Mesothelial cell of epicardium (in vitro differentiated cells): ENCODE measurements at regions not wholly inside any gene's neighbourhood (a gene's known extent, or its start where the extent isn't known, plus 50 kb on each side); places are given as distances from the start of the nearest gene placed in this dataset.

ENCODE experiments used
- DNase-seq, 2 experiments: peaks; one replicate each; pipeline ENCODE4 v3.0.0; 2021; ENCODE audit warnings: low spot score in 2 of 2; ENCODE audit not compliant: unreplicated experiment in 2 of 2
- H3K27ac Mint-ChIP-seq: 2 replicates; pipeline ENCODE4 v1.8.0; 2021; ENCODE audit warnings: mixed read lengths
- H3K27me3 Mint-ChIP-seq: 2 replicates; pipeline ENCODE4 v1.8.0; 2021; ENCODE audit warnings: low read depth, mixed read lengths
- H3K36me3 Mint-ChIP-seq: 2 replicates; pipeline ENCODE4 v1.8.0; 2021; ENCODE audit warnings: mixed read lengths
- H3K4me1 Mint-ChIP-seq: 2 replicates; pipeline ENCODE4 v1.8.0; 2021; ENCODE audit warnings: mixed read lengths
- H3K4me3 Mint-ChIP-seq: 2 replicates; pipeline ENCODE4 v1.8.0; 2021; ENCODE audit warnings: mild to moderate bottlenecking, moderate library complexity, mixed read lengths
- H3K9me3 Mint-ChIP-seq: 2 replicates; pipeline ENCODE4 v1.8.0; 2021; ENCODE audit warnings: mixed read lengths
- CTCF ChIP-seq: fragments of 200-600 bp; sonication (generic); IDR thresholded peaks from one replicate; pipeline ENCODE4 v1.5.0; 2021; ENCODE audit warnings: antibody characterized with exemption; ENCODE audit not compliant: unreplicated experiment

GRCh38 chr17:68777856-68778694 lies 176.9 kb upstream of the FAM20A start:
- TF ChIP-seq CTCF, result no peak
- Mint-ChIP-seq H3K27me3 (peaks cover 11% of the 10 kb centered on the region), H3K9me3 (peaks cover 14% of the 10 kb centered on the region), H3K27ac (no peak overlapping the region), H3K36me3 (no peaks in the 10 kb centered on the region), H3K4me3 (no peak overlapping the region), H3K4me1 (peaks cover 13% of the 10 kb centered on the region)
- DNase-seq, result no peak

- Mint-ChIP-seq H3K27me3 (peaks cover 11% of the 10 kb centered on the region), H3K4me1 (peaks cover 13% of the 10 kb centered on the region), H3K36me3 (no peaks in the 10 kb centered on the region), H3K27ac (no peak overlapping the region), H3K4me3 (no peak overlapping the region), H3K9me3 (peaks cover 7% of the 10 kb centered on the region)
- peak; percentile 71 for TF ChIP-seq CTCF
- DNase-seq, result peak in 1 of 2 experiments; percentile 48
These were observed 176.2 kb upstream of the FAM20A start for GRCh38 chr17:68777243-68777855.

- H3K4me1 Mint-ChIP-seq, result peaks cover 13% of the 10 kb centered on the region
- no peak overlapping the region for H3K4me3 Mint-ChIP-seq
- H3K27ac Mint-ChIP-seq, result no peak overlapping the region
- peaks cover 11% of the 10 kb centered on the region for H3K27me3 Mint-ChIP-seq
- DNase-seq, result no peak
- peaks cover 1% of the 10 kb centered on the region for H3K9me3 Mint-ChIP-seq
- no peaks in the 10 kb centered on the region for H3K36me3 Mint-ChIP-seq
- no peak for TF ChIP-seq CTCF
These were observed 175.3 kb upstream of the FAM20A start for GRCh38 chr17:68776451-68776850.

GRCh38 chr17:68775969-68776368 lies 174.8 kb upstream of the FAM20A start:
- Mint-ChIP-seq H3K36me3 (no peaks in the 10 kb centered on the region), H3K9me3 (no peaks in the 10 kb centered on the region), H3K27ac (no peak overlapping the region), H3K27me3 (peaks cover 11% of the 10 kb centered on the region), H3K4me1 (peaks cover 13% of the 10 kb centered on the region), H3K4me3 (no peak overlapping the region)
- DNase-seq, result no peak
- no peak for TF ChIP-seq CTCF

- Mint-ChIP-seq H3K4me3 (no peak overlapping the region), H3K4me1 (peaks cover 13% of the 10 kb centered on the region), H3K9me3 (no peaks in the 10 kb centered on the region), H3K27me3 (peaks cover 11% of the 10 kb centered on the region), H3K27ac (no peak overlapping the region), H3K36me3 (no peaks in the 10 kb centered on the region)
- no peak for TF ChIP-seq CTCF
- DNase-seq, result no peak
These were observed 174.2 kb upstream of the FAM20A start for GRCh38 chr17:68775318-68775717.
